ENCODE measurements at regions not wholly inside any gene's neighbourhood (a gene's known extent, or its start where the extent isn't known, plus 50 kb on each side); places are given as distances from the start of the nearest gene placed in this dataset.

- intact Hi-C loops (cut with DNase I) = no loop called here
- Histone ChIP-seq H3K27me3 (no peaks in the 10 kb centered on the region), H3K9me3 (no peaks in the 10 kb centered on the region), H3K4me1 (no peaks in the 10 kb centered on the region), H3K36me3 (no peaks in the 10 kb centered on the region), H3K27ac (no peak overlapping the region), H3K4me3 (no peak overlapping the region)
- DNase-seq = no peak
- TF ChIP-seq CTCF (IDR thresholded peaks at IDR 0.05) (no peak), POLR2A (IDR thresholded peaks at IDR 0.05) (no peak)
- 76 to 91% methylated on average over 1 of the region's 1 CpG for WGBS, 2 donors
Measured at GRCh38 chr3:34938784-34939183, 700.5 kb upstream of the ARPP21 start.

- intact Hi-C loops (cut with DNase I) = no loop called here
- Histone ChIP-seq H3K27me3 (no peaks in the 10 kb centered on the region), H3K27ac (no peak overlapping the region), H3K4me1 (no peaks in the 10 kb centered on the region), H3K4me3 (no peak overlapping the region), H3K36me3 (no peaks in the 10 kb centered on the region), H3K9me3 (no peaks in the 10 kb centered on the region)
- TF ChIP-seq CTCF (IDR thresholded peaks at IDR 0.05) = no peak
- DNase-seq = no peak
Measured at GRCh38 chr3:34942256-34942655, 697.1 kb upstream of the ARPP21 start.

- Histone ChIP-seq H3K27me3 (no peaks in the 10 kb centered on the region), H3K36me3 (no peaks in the 10 kb centered on the region), H3K9me3 (no peaks in the 10 kb centered on the region), H3K4me3 (no peak overlapping the region), H3K27ac (no peak overlapping the region), H3K4me1 (no peaks in the 10 kb centered on the region)
- intact Hi-C loops (cut with DNase I) = no loop called here
- TF ChIP-seq CTCF (IDR thresholded peaks at IDR 0.05) = no peak
- TF ChIP-seq POLR2A (IDR thresholded peaks at IDR 0.05) = no peak
- DNase-seq = no peak
Measured at GRCh38 chr3:34947834-34948233, 691.5 kb upstream of the ARPP21 start.

- H3K4me1 ChIP-seq = no peaks in the 10 kb centered on the region
- no peak for DNase-seq
- intact Hi-C loops (cut with DNase I) = no loop called here
- no peak overlapping the region for H3K4me3 ChIP-seq
- H3K36me3 ChIP-seq = no peaks in the 10 kb centered on the region
- TF ChIP-seq CTCF (IDR thresholded peaks at IDR 0.05) (no peak), POLR2A (IDR thresholded peaks at IDR 0.05) (no peak)
- H3K9me3 ChIP-seq = no peaks in the 10 kb centered on the region
- H3K27me3 ChIP-seq = no peaks in the 10 kb centered on the region
- H3K27ac ChIP-seq = no peak overlapping the region
- WGBS, 2 donors = 69 to 78% methylated on average over 1 of the region's 1 CpG
Measured at GRCh38 chr3:34948517-34948916, 690.8 kb upstream of the ARPP21 start.

GRCh38 chr3:34955680-34956079, 683.6 kb upstream of the ARPP21 start:
- DNase-seq = no peak
- Histone ChIP-seq H3K36me3 (no peaks in the 10 kb centered on the region), H3K4me3 (no peak overlapping the region), H3K27ac (no peak overlapping the region), H3K4me1 (no peaks in the 10 kb centered on the region), H3K27me3 (no peaks in the 10 kb centered on the region), H3K9me3 (no peaks in the 10 kb centered on the region)
- intact Hi-C loops (cut with DNase I) = no loop called here
- TF ChIP-seq POLR2A (IDR thresholded peaks at IDR 0.05) (no peak), CTCF (IDR thresholded peaks at IDR 0.05) (no peak)
- 50 to 56% methylated on average over 1 of the region's 1 CpG for WGBS, 2 donors

Data from esophagus squamous epithelium (tissue), 5 donors.